GM23338 (cell line): ENCODE measurements at regions not wholly inside any gene's neighbourhood (a gene's known extent, or its start where the extent isn't known, plus 50 kb on each side); places are given as distances from the start of the nearest gene placed in this dataset.

Source experiments
- ATAC-seq: fragments of 200-7000 bp; cut with Tn5 transposase; 3 replicates; pipeline ENCODE4 v1.9.1; 2020
- DNase-seq: peaks from one replicate; pipeline ENCODE4 v3.0.0-alpha.2; 2015; ENCODE audit warnings: low spot score
- H2AFZ ChIP-seq: fragments of 200-600 bp; sonication (generic); 2 replicates; pipeline ENCODE4 v1.8.0; 2016; ENCODE audit warnings: antibody characterized with exemption, mild to moderate bottlenecking, moderate library complexity
- H3F3A ChIP-seq: fragments of 200-600 bp; sonication (generic); replicated peaks from 2 replicates; pipeline ENCODE4 v1.8.0; 2017; ENCODE audit warnings: antibody characterized with exemption, mixed run types, low read depth
- H3K27ac ChIP-seq: fragments of 200-600 bp; sonication (generic); 2 replicates; pipeline ENCODE4 v1.6.1; 2016; ENCODE audit warnings: low read depth
- H3K27me3 ChIP-seq: fragments of 200-600 bp; sonication (generic); 2 replicates; pipeline ENCODE4 v1.8.0; 2016; ENCODE audit warnings: mild to moderate bottlenecking, mixed run types, moderate library complexity; ENCODE audit not compliant: insufficient read depth
- H3K36me3 ChIP-seq: fragments of 200-600 bp; sonication (generic); 2 replicates; pipeline ENCODE4 v1.8.0; 2016; ENCODE audit warnings: mild to moderate bottlenecking; ENCODE audit not compliant: insufficient read depth
- H3K4me1 ChIP-seq: fragments of 200-600 bp; sonication (generic); 2 replicates; pipeline ENCODE4 v1.8.0; 2016; ENCODE audit warnings: mild to moderate bottlenecking, moderate library complexity; ENCODE audit not compliant: insufficient read depth
- H3K4me2 ChIP-seq: fragments of 200-600 bp; sonication (generic); 2 replicates; pipeline ENCODE4 v1.7.1; 2017; ENCODE audit warnings: mixed run types
- H3K4me3 ChIP-seq: fragments of 200-600 bp; sonication (generic); 2 replicates; pipeline ENCODE4 v1.6.1; 2016; ENCODE audit warnings: mixed run types
- H3K79me2 ChIP-seq: fragments of 200-600 bp; sonication (generic); replicated peaks from 2 replicates; pipeline ENCODE4 v1.8.0; 2017; ENCODE audit warnings: mild to moderate bottlenecking; ENCODE audit not compliant: insufficient read depth
- H3K9me2 ChIP-seq: fragments of 200-600 bp; sonication (generic); 2 replicates; pipeline ENCODE4 v1.8.0; 2017; ENCODE audit not compliant: insufficient read depth
- H4K20me1 ChIP-seq: fragments of 200-600 bp; sonication (generic); replicated peaks from 2 replicates; pipeline ENCODE4 v1.8.0; 2017; ENCODE audit warnings: mild to moderate bottlenecking; ENCODE audit not compliant: insufficient read depth
- H3K27ac Mint-ChIP-seq: 2 replicates; pipeline ENCODE4 v1.8.0; 2020; ENCODE audit warnings: inconsistent platforms, mild to moderate bottlenecking, moderate library complexity, mixed read lengths
- H3K27me3 Mint-ChIP-seq: 3 replicates; pipeline ENCODE4 v1.8.0; 2022; ENCODE audit warnings: low read depth, mild to moderate bottlenecking, moderate library complexity, mixed read lengths, inconsistent platforms; ENCODE audit not compliant: insufficient read depth, poor library complexity
- H3K36me3 Mint-ChIP-seq: 3 replicates; pipeline ENCODE4 v1.8.0; 2021; ENCODE audit warnings: low read depth, mild to moderate bottlenecking, inconsistent platforms, moderate library complexity, mixed read lengths
- H3K4me1 Mint-ChIP-seq: 3 replicates; pipeline ENCODE4 v1.8.0; 2020; ENCODE audit warnings: mild to moderate bottlenecking, inconsistent platforms, mixed read lengths
- H3K4me3 Mint-ChIP-seq: 3 replicates; pipeline ENCODE4 v1.8.0; 2021; ENCODE audit warnings: moderate library complexity, mild to moderate bottlenecking, inconsistent platforms, mixed read lengths
- H3K9me3 Mint-ChIP-seq: 3 replicates; pipeline ENCODE4 v1.8.0; 2020; ENCODE audit warnings: moderate library complexity, mild to moderate bottlenecking, inconsistent platforms, mixed read lengths
- POLR2AphosphoS5 ChIP-seq: IDR thresholded peaks from 2 replicates; pipeline ENCODE4 v1.6.1; 2016; ENCODE audit warnings: antibody characterized with exemption, low read depth
- TF ChIP-seq, protein P1 (sequence below), 2 experiments: fragments of 200-600 bp in 1 of 2; sonication (generic) in 1 of 2; conservative IDR thresholded peaks; 2 replicates each; pipeline versions ENCODE4 v1.5.1 to v1.6.1; 2016 to 2017; ENCODE audit warnings: antibody characterized with exemption in 2 of 2, low read depth in 2 of 2, mild to moderate bottlenecking in 2 of 2, moderate library complexity in 1 of 2
- TF ChIP-seq, protein P2 (sequence below): fragments of 250-450 bp; sonication (Bioruptor Pico); IDR thresholded peaks from 2 replicates; pipeline ENCODE4 v1.5.0; 2020; ENCODE audit warnings: mild to moderate bottlenecking, moderate library complexity

DNA sequence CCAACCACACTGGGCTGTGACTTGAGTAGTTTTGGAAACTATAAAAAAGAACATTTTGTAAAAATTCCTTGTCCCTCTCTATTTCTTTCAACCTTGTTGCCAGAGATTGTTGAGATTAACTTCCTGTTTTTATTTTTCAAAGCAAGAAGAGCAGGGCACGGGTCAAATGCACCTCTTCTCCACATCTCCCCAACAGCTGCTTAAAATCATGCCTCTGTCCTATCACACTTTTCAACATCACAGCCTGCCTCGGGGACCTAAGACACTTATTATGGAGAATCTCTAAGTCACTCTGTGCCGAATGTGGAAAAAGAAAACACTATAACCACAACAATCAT is 280.3 kb upstream of the TNC start (continued):
- TF ChIP-seq, protein P1, sequence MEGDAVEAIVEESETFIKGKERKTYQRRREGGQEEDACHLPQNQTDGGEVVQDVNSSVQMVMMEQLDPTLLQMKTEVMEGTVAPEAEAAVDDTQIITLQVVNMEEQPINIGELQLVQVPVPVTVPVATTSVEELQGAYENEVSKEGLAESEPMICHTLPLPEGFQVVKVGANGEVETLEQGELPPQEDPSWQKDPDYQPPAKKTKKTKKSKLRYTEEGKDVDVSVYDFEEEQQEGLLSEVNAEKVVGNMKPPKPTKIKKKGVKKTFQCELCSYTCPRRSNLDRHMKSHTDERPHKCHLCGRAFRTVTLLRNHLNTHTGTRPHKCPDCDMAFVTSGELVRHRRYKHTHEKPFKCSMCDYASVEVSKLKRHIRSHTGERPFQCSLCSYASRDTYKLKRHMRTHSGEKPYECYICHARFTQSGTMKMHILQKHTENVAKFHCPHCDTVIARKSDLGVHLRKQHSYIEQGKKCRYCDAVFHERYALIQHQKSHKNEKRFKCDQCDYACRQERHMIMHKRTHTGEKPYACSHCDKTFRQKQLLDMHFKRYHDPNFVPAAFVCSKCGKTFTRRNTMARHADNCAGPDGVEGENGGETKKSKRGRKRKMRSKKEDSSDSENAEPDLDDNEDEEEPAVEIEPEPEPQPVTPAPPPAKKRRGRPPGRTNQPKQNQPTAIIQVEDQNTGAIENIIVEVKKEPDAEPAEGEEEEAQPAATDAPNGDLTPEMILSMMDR (conservative IDR thresholded peaks at IDR 0.05; ENCODE audit: low read depth in 2 of 2), result no peak
- no peak for TF ChIP-seq POLR2AphosphoS5

DNA sequence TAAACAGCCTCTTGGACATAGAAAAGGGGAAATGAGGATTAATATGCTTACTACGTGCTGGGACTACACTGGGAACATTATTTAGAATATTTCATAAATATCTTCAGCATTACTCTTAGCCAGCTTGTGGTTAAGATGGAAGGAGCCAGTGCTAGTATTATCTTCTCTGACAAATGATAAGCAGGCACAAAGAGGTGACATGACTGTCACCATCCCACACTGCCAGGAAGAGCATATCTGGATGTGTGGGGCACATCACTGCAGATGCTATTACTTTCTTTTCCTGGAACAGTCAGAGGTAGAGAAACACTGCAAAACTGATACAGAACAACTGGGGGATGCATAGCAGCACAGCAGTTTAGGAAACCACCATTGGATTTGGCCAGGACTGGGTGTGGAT is 281.0 kb upstream of the TNC start:
- no peak for ATAC-seq

More for the DNA sequence above, 281.0 kb upstream of the TNC start:
- no peak overlapping the region for H3K27ac ChIP-seq
- no peak overlapping the region for H3K4me2 ChIP-seq
- H3K27me3 ChIP-seq, result no peaks in the 10 kb centered on the region
- H3K4me3 Mint-ChIP-seq, result no peak overlapping the region
- no peaks in the 10 kb centered on the region for H3F3A ChIP-seq
- H4K20me1 ChIP-seq, result no peaks in the 10 kb centered on the region
- peaks cover 4% of the 10 kb centered on the region; the same call in 2 of the 3 replicates for H3K36me3 Mint-ChIP-seq
- no peak overlapping the region for H3K27ac Mint-ChIP-seq
- no peak overlapping the region for H3K4me3 ChIP-seq
- DNase-seq, result no peak
- no peaks in the 10 kb centered on the region for H3K36me3 ChIP-seq
- peaks cover 6% of the 10 kb centered on the region; the same call in 1 of the 3 replicates for H3K9me3 Mint-ChIP-seq
- no peak overlapping the region for H2AFZ ChIP-seq
- peaks cover 21% of the 10 kb centered on the region for H3K4me1 Mint-ChIP-seq
- H3K27me3 Mint-ChIP-seq, result no peaks in the 10 kb centered on the region
- H3K4me1 ChIP-seq, result peaks cover 23% of the 10 kb centered on the region
- no peaks in the 10 kb centered on the region for H3K79me2 ChIP-seq
- TF ChIP-seq, protein P2, sequence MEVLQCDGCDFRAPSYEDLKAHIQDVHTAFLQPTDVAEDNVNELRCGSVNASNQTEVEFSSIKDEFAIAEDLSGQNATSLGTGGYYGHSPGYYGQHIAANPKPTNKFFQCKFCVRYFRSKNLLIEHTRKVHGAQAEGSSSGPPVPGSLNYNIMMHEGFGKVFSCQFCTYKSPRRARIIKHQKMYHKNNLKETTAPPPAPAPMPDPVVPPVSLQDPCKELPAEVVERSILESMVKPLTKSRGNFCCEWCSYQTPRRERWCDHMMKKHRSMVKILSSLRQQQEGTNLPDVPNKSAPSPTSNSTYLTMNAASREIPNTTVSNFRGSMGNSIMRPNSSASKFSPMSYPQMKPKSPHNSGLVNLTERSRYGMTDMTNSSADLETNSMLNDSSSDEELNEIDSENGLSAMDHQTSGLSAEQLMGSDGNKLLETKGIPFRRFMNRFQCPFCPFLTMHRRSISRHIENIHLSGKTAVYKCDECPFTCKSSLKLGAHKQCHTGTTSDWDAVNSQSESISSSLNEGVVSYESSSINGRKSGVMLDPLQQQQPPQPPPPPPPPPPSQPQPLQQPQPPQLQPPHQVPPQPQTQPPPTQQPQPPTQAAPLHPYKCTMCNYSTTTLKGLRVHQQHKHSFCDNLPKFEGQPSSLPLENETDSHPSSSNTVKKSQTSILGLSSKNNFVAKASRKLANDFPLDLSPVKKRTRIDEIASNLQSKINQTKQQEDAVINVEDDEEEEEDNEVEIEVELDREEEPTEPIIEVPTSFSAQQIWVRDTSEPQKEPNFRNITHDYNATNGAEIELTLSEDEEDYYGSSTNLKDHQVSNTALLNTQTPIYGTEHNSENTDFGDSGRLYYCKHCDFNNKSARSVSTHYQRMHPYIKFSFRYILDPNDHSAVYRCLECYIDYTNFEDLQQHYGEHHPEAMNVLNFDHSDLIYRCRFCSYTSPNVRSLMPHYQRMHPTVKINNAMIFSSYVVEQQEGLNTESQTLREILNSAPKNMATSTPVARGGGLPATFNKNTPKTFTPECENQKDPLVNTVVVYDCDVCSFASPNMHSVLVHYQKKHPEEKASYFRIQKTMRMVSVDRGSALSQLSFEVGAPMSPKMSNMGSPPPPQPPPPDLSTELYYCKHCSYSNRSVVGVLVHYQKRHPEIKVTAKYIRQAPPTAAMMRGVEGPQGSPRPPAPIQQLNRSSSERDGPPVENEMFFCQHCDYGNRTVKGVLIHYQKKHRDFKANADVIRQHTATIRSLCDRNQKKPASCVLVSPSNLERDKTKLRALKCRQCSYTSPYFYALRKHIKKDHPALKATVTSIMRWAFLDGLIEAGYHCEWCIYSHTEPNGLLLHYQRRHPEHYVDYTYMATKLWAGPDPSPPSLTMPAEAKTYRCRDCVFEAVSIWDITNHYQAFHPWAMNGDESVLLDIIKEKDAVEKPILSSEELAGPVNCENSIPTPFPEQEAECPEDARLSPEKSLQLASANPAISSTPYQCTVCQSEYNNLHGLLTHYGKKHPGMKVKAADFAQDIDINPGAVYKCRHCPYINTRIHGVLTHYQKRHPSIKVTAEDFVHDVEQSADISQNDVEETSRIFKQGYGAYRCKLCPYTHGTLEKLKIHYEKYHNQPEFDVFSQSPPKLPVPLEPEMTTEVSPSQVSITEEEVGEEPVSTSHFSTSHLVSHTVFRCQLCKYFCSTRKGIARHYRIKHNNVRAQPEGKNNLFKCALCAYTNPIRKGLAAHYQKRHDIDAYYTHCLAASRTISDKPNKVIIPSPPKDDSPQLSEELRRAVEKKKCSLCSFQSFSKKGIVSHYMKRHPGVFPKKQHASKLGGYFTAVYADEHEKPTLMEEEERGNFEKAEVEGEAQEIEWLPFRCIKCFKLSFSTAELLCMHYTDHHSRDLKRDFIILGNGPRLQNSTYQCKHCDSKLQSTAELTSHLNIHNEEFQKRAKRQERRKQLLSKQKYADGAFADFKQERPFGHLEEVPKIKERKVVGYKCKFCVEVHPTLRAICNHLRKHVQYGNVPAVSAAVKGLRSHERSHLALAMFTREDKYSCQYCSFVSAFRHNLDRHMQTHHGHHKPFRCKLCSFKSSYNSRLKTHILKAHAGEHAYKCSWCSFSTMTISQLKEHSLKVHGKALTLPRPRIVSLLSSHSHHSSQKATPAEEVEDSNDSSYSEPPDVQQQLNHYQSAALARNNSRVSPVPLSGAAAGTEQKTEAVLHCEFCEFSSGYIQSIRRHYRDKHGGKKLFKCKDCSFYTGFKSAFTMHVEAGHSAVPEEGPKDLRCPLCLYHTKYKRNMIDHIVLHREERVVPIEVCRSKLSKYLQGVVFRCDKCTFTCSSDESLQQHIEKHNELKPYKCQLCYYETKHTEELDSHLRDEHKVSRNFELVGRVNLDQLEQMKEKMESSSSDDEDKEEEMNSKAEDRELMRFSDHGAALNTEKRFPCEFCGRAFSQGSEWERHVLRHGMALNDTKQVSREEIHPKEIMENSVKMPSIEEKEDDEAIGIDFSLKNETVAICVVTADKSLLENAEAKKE (CRISPR knock-in tag), result no peak
- 0 out of 2 replicates have a peak, but pooled peaks cover 8% of the 10 kb centered on the region for H3K9me2 ChIP-seq
